Ishikawa (cell line): ENCODE measurements at regions not wholly inside any gene's neighbourhood (a gene's known extent, or its start where the extent isn't known, plus 50 kb on each side); places are given as distances from the start of the nearest gene placed in this dataset.

Source experiments
- CEBPB ChIP-seq: IDR thresholded peaks from 2 replicates; pipeline ENCODE4 v1.6.1; 2012
- CREB1 ChIP-seq: IDR thresholded peaks from 2 replicates; pipeline ENCODE4 v1.6.1; 2012; ENCODE audit warnings: low read depth
- EGR1 ChIP-seq: IDR thresholded peaks from 2 replicates; pipeline ENCODE4 v1.6.1; 2012
- EP300 ChIP-seq: IDR thresholded peaks from 2 replicates; pipeline ENCODE4 v1.6.1; 2012; ENCODE audit warnings: borderline replicate concordance
- FOXM1 ChIP-seq: IDR thresholded peaks from 2 replicates; pipeline ENCODE4 v1.6.1; 2012; ENCODE audit warnings: low read depth, borderline replicate concordance
- NFIC ChIP-seq: IDR thresholded peaks from 2 replicates; pipeline ENCODE4 v1.6.1; 2012
- RAD21 ChIP-seq: IDR thresholded peaks from 2 replicates; pipeline ENCODE4 v1.6.1; 2012; ENCODE audit warnings: low read depth
- TAF1 ChIP-seq: IDR thresholded peaks from 2 replicates; pipeline ENCODE4 v1.6.1; 2012; ENCODE audit warnings: low read depth, mild to moderate bottlenecking
- TCF12 ChIP-seq: IDR thresholded peaks from 2 replicates; pipeline ENCODE4 v1.6.1; 2012; ENCODE audit warnings: low read depth
- TEAD4 ChIP-seq: IDR thresholded peaks from 2 replicates; pipeline ENCODE4 v1.6.1; 2012
- YY1 ChIP-seq: IDR thresholded peaks from 2 replicates; pipeline ENCODE4 v1.6.1; 2012; ENCODE audit warnings: low read depth
- ZBTB7A ChIP-seq: IDR thresholded peaks from 2 replicates; pipeline ENCODE4 v1.6.1; 2012; ENCODE audit warnings: low read depth
- TF ChIP-seq, protein P1 (sequence below): IDR thresholded peaks from 2 replicates; pipeline ENCODE4 v1.6.1; 2012
- TF ChIP-seq, protein P2 (sequence below): IDR thresholded peaks from 2 replicates; pipeline ENCODE4 v1.6.1; 2012; ENCODE audit warnings: low read depth, mild to moderate bottlenecking
- TF ChIP-seq, protein P3 (sequence below): IDR thresholded peaks from 2 replicates; pipeline ENCODE4 v1.6.1; 2012

DNA sequence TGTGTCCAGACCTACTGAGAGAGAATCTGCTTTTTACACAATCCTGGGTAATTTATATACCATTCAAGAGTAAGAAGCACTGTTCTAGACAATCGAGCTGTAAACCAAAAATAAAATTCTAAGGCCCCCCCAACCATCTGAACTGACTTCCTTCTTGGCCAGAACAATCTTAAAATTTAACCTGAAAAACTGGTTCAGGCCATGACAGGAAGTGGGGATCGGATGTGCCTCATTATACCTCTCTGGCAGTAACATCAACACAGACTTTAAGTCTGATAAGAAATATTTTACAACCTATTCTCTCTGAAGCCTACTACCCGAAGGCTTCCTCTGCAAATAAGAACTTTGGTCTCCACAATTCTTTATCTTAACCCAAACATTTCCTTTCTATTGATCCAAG is 75.2 kb upstream of the KIF5B start:
- TF ChIP-seq FOXM1 (no peak), NFIC (no peak), TAF1 (no peak)

DNA sequence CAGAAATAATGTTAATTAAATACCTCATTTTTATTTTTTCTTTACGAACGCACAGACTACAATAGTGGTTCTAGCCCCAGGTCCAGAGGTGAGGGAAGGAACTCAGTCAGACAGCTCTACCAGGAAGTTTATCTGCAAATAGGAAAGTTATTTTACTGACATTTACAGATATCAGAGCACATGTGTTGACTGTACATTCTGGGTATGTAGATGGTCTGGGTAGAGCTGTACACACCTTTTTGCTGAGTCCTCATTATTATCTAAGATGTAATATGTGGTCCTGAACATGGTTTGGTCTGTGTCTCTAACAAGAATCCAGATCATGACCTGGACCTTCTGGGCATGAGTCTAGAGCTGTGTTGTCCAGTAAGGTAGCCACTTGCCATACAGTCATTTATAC is 74.6 kb upstream of the KIF5B start:
- TF ChIP-seq EGR1 (no peak), TEAD4 (no peak)

DNA sequence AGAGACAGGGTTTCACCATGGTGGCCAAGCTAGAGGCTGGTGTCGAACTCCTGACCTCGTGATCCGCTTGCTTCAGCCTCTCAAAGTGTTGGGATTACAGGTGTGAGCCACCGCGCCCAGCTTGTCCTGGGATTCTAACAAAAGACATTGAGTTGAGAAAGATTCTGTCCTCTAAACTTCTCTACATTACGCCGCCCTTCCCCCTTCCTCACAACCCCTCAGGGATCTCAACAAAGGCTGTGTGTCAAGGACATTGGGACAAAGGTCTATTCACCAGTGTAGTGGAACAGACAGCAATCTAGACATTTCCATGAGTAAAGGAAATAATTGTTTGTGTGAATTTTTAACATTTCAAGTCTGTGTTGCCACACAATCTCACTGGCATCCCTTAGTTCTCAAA is 68.8 kb upstream of the KIF5B start:
- TF ChIP-seq FOXM1 (no peak), TCF12 (no peak), TEAD4 (no peak), EGR1 (no peak), ZBTB7A (no peak), EP300 (no peak), CEBPB (no peak), TAF1 (no peak), NFIC (no peak), CREB1 (no peak), RAD21 (no peak), YY1 (no peak)
- TF ChIP-seq, protein P1, sequence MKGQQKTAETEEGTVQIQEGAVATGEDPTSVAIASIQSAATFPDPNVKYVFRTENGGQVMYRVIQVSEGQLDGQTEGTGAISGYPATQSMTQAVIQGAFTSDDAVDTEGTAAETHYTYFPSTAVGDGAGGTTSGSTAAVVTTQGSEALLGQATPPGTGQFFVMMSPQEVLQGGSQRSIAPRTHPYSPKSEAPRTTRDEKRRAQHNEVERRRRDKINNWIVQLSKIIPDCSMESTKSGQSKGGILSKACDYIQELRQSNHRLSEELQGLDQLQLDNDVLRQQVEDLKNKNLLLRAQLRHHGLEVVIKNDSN = no peak
- TF ChIP-seq, protein P2, sequence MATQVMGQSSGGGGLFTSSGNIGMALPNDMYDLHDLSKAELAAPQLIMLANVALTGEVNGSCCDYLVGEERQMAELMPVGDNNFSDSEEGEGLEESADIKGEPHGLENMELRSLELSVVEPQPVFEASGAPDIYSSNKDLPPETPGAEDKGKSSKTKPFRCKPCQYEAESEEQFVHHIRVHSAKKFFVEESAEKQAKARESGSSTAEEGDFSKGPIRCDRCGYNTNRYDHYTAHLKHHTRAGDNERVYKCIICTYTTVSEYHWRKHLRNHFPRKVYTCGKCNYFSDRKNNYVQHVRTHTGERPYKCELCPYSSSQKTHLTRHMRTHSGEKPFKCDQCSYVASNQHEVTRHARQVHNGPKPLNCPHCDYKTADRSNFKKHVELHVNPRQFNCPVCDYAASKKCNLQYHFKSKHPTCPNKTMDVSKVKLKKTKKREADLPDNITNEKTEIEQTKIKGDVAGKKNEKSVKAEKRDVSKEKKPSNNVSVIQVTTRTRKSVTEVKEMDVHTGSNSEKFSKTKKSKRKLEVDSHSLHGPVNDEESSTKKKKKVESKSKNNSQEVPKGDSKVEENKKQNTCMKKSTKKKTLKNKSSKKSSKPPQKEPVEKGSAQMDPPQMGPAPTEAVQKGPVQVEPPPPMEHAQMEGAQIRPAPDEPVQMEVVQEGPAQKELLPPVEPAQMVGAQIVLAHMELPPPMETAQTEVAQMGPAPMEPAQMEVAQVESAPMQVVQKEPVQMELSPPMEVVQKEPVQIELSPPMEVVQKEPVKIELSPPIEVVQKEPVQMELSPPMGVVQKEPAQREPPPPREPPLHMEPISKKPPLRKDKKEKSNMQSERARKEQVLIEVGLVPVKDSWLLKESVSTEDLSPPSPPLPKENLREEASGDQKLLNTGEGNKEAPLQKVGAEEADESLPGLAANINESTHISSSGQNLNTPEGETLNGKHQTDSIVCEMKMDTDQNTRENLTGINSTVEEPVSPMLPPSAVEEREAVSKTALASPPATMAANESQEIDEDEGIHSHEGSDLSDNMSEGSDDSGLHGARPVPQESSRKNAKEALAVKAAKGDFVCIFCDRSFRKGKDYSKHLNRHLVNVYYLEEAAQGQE = no peak
- TF ChIP-seq, protein P3, sequence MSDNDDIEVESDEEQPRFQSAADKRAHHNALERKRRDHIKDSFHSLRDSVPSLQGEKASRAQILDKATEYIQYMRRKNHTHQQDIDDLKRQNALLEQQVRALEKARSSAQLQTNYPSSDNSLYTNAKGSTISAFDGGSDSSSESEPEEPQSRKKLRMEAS = no peak

DNA sequence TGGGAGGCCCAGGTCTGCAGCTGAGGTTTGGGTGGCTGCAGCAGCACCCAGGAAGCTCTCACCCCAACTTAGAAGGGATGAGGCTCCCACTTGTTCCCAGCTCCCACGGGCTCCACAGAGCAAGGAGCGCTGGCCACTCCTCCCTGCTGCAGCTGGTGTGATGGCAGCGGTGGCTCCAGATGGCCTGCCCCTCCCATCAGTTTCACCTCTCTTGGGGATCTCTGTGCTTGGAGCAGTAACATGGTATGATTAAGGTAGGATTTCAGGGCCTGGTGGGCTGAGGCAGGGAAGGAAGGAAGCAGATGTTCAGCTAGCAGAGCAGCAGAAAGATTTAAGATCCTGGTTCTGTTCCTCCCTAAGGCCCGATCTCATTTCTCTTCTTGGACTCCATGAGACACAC is 66.8 kb upstream of the KIF5B start:
- no peak for TF ChIP-seq RAD21
- TF ChIP-seq, protein P2 = no peak
- no peak for TF ChIP-seq YY1
- no peak for TF ChIP-seq CREB1
- TF ChIP-seq FOXM1 = no peak
- TF ChIP-seq, protein P1 = no peak
- no peak for TF ChIP-seq TEAD4
- no peak for TF ChIP-seq ZBTB7A
- no peak for TF ChIP-seq EGR1
- TF ChIP-seq, protein P3 = no peak
- TF ChIP-seq TCF12 = no peak
- TF ChIP-seq NFIC = no peak
- no peak for TF ChIP-seq CEBPB
- no peak for TF ChIP-seq EP300

DNA sequence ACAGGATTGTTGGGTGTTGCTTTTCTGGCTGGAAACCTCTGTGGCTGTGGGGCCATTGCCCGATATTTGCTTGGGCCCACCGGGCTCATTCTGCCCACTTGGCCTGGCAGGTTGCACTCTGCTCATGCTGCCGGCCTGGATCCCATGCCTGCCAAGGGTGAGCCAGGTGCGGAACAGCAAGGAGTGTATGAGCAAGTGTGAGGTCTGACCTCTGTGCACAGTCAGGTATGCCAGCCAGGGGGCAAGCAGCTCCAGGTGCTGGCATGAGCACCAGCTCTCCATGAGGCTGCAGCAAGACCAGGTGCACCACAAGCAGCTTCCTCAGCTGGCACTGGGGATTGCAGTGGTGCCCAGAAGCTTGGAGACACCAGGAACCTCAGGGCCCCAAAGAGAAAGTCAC is 65.4 kb upstream of the KIF5B start:
- TF ChIP-seq YY1 = no peak
- TF ChIP-seq FOXM1 = no peak
- TF ChIP-seq CEBPB = no peak
- TF ChIP-seq, protein P3 = no peak
- TF ChIP-seq TCF12 = no peak
- TF ChIP-seq TAF1 = no peak
- TF ChIP-seq, protein P1 = no peak
- TF ChIP-seq, protein P2 = no peak
- TF ChIP-seq CREB1 = no peak
- TF ChIP-seq NFIC = no peak
- no peak for TF ChIP-seq TEAD4
- TF ChIP-seq EGR1 = no peak
- no peak for TF ChIP-seq EP300
- no peak for TF ChIP-seq ZBTB7A
- TF ChIP-seq RAD21 = no peak
